Brain pericyte (primary cell): ENCODE measurements at regions not wholly inside any gene's neighbourhood (a gene's known extent, or its start where the extent isn't known, plus 50 kb on each side); places are given as distances from the start of the nearest gene placed in this dataset.
"Not testable (repeated sequence)": the region's sequence is repeated elsewhere in the genome, so short reads cannot be mapped to it uniquely, and the experiment has no call there.

Experiments
- DNase-seq: peaks from one replicate; pipeline ENCODE4 v3.0.0-alpha.2; 2012; ENCODE audit warnings: low read depth, low spot score

DNA sequence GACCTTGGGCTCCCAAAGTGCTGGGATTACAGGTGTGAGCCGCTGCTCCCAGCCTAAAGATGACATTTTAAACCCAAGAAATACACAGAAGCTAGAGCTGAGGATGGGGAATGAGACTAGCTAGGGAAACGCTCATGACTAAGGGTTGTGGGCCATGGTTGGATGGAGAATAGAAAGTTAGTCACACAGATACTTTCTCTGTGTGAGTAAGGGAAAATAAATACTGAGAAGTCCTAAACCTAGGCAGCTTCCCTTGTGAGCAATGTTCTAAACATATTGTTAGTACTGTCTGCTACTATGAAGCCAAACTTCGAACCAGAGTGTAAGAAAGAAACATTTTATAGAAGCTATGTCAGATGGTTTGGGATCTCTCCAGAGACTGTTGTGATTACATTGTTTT lies 304.8 kb upstream of the STAC start:
- DNase-seq, result no peak

DNA sequence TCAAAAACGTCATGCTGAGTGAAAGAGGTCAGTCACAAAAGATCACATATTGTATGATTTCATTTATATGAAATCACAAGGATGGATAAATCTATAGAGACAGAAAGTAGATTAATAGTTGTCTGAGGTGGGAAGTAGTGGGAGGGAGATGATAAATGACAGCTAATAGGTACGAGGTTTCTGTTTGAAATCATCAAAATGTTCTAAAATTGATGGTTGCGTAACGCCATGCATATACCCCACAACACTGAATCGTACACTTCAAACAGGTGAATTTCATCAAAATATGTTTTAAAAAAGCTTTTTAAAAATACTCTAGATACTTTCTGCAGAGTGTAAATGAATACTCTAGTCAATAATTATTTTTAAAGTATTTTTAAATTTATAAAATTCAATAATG lies 303.0 kb upstream of the STAC start:
- no peak for DNase-seq

DNA sequence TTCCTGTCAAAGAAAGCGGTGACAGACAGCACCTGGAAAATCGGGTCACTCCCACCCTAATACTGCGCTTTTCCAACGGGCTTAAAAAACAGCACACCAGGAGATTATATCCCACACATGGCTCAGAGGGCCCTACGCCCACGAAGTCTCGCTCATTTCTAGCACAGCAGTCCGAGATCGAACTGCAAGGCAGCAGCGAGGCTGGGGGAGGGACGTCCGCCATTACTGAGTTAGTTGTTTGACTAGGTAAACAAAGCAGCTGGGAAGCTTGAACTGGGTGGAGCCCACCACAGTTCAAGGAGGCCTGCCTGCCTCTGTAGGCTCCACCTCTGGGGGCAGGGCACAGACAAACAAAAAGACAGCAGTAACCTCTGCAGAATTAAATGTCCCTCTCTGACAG lies 297.3 kb upstream of the STAC start:
- DNase-seq, result not testable (repeated sequence)

DNA sequence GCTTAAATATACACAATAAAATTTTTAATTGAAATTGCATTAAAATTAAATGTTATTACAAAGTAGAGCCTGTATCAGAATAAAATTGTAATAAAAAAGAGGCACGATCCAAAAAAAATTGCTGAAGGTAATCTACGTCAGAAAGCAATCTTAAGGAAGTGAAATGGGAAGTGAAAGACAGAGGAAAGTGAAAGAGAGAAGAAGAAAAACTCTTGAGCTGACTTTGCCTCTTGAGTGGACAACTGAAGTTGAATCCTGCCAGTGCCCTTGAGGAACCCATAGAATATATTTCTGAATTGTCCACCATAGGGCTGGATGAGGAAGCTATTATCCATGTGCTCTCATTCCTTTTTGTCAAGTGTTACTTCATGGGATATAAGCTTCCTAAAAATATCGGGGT lies 285.1 kb upstream of the STAC start:
- DNase-seq, result no peak

DNA sequence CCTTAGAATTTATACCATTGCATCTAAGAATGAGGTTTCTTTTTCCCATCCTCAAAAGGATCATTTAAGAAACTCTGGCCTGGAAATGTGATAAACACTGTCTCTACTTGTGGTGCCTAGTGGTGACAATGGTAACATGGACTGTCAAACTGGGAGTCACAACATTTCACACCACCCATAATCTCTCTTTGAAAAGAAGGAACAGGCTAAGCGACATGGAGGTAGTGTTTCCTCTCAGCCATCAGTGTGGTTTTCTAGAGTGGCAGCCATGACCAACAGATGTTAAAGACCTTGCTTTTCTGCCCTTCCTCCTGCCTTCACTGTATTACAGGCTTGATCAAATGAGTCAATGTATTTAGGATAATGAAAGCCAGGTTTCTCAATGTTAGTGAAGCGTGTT lies 283.1 kb upstream of the STAC start:
- no peak for DNase-seq

DNA sequence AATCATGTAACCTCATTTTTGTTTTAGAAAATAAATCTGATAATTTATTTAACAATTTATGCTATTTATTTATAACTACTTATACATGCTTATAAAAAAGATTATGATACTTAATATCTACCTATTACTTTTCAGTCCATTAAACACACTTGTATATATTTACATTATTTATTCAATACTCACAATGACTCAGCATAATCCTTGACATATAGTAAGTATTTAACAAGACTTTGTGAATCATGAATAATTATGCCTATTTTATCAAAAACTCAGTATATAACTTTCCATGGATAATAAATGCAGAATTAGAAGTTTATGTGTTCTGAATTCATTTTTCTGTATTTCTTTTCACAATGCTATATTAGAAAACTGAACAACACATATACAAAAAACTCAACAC lies 266.0 kb upstream of the STAC start:
- no peak for DNase-seq

DNA sequence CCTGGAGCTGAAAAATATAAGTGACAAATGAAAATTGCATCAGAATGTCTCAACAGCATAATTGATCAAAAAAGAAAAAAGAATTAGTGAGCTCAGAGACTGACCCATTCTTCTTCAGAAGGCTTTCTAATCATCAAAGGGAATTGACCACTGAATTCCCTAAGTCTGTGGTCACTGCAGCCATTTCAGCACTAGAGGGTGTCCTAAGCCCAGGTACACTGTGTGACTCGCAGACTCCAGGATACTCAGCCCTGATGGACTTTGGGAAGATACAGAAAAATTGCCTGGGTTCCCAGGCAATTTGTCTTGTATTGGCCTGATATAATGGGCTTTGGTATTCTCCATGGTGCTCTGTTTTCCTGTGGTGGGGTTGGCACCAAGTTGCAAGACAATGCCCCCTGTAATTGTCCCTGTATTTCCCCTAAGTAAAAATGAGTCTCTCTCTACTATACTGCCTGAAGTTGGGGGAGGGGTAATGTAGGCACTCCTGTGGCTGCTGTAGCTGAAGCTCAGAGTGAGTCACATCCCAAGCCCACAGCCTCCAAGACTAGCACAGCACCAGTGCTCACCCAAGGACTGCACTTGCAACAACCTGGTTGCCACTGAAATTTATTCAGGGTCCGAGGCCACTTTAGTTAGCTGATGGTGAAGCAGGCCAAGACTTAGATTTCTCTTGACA lies 256.0 kb upstream of the STAC start:
- peak; percentile 32 for DNase-seq

DNA sequence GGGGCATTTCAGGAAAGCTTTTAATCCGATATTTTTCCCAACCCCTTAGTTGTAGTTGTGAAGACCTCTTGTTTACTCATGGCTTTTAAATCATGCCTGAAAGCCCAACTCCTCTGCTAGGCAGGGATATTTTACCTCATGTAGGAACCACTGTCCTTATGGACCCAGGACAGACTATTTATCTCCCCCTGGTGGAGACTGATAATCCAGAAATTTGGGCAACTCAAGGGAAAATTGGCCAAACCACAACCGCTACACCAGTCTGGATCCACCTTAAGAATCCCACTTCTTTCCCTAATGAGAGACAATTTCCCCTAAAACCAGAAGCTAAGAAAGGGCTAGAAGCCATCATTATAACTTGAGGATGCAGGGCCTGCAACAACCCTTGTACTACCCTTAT lies 248.1 kb upstream of the STAC start:
- DNase-seq, result no peak

DNA sequence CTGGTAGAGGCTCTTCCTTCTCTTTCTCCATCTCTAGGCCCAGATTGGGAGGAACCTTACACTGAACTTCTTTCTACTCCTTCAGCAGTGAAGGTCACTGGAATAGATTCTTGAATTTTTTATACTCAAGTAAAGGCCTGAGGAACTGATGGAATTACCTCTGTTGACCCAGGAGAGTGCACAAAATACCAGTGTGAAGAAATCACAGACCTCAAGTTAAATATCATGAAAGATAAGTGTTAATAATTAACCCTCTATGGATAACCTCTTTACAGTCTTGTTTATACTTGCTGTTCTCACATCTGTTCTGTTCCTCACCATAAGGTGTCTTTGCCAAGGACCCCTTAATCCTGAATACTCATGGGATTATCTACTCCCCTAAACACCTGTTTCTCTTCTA lies 244.4 kb upstream of the STAC start:
- no peak for DNase-seq

DNA sequence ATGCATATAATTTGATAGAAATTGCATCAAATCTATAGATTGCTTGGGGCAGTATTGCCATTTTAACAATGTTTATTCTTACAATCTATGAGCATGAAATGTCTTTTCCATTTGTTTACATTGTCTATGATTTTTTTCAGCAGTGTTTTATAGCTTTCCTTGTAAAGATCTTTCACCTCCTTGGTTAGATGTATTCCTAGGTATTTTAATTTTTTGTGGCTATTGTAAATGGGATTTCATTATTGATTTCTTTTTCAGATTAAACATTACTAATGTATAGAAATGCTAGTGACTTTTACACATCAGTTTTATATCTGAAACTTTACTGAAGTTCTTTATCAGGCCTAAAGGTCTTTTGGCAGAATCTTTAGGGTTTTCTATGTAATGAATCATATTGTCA lies 237.6 kb upstream of the STAC start:
- DNase-seq, result no peak

DNA sequence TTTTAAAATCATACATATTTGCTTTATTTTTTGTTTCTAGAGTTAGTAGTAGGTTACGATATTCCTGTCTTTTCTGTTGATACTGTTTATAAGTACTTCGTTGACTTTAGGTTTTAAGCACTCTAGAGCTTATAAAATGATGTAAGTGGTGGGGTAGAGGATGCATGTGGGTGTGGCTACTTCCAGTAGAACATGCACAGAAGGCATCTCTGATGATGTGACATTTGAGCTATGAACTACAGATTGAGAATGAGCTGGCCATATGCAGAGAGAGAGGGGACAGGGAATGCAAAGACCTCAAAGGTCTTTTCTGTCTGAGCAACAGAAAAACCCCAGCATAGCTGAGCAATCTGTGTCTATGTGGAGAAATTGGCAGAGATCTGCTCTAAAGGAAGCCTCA lies 233.9 kb upstream of the STAC start:
- no peak for DNase-seq

DNA sequence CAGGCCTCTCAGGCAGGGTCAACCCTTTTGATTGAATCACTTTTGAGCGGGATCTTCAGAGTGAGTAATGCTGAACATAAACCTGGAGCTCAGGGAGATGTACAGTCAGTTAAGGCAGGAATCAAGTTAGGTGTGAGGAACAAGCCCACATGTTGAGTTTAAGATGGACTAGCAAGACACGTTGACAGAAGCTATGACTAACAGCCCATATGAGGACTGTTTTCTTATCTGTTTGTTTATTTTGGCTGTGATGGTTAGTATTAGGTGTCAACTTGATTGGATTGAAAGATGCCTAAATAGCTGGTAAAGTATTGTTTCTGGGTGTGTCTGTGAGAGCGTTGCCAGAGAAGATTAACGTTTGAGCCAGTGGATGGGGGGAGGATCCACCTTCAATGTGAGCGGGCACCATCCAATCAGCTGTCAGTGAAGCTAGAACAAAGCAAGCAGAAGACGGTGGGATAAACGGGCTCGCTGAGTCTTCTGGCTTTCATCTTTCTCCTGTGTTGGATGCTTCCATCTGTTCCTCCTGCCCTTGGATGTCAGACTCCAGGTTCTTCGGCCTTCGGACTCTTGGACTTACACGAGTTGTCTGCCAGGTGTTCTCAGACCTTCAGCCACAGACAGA lies 232.3 kb upstream of the STAC start:
- DNase-seq, result no peak

DNA sequence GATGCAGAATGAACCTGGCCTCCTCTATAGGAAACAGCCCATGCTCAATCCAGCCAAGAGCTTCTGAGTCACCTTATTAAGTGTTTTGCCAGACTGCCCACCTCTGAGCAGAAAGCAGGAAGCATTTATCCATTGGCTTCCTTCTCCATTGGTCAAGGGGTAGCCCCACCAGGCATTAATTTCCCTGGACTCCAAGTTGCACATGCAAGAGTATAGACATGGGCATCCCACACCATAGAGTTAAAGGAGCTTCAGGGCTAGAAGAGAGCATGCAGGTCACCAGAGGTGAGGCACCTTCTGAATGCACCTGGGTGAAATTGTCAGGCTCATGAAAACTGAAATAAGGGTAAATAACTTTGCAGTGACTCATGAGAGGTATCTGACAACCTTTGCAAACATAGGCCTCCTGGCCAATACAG lies 230.8 kb upstream of the STAC start:
- no peak for DNase-seq

DNA sequence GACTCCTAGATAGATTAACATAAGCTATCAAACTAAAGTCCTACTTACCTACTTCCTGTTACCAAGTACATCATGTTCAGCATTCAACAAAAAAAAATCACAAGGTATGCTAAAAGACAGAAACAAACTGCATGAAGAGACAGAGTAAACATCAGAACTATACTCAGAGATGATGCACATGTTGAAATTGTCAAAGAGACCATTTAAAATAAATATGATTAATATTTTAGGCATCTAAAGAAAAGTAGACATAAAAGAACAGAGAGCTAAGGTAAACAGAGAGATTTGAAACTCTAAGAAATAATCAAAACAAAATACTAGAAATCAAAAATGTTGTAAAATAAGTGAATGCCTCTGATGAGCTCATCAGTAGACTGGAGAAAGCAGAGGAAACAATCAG lies 224.8 kb upstream of the STAC start:
- DNase-seq, result no peak

DNA sequence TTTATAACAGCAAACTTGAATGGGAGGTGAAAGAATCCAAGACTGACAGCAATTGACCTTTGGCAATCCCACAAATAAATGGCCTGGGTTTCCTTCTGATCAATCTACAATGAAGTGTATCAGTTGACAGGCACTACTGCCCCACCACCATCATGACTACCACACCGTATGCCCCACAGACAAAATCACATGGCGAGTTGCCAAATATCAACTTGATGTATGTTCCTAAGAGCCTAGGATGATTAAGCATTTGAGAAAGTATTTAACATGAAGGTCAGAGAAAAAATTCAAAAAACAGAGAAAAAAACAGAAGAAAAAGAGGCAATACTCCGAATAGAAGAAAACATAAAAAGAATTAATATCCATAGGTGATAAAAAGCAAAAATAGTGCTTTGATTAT lies 215.9 kb upstream of the STAC start:
- no peak for DNase-seq

DNA sequence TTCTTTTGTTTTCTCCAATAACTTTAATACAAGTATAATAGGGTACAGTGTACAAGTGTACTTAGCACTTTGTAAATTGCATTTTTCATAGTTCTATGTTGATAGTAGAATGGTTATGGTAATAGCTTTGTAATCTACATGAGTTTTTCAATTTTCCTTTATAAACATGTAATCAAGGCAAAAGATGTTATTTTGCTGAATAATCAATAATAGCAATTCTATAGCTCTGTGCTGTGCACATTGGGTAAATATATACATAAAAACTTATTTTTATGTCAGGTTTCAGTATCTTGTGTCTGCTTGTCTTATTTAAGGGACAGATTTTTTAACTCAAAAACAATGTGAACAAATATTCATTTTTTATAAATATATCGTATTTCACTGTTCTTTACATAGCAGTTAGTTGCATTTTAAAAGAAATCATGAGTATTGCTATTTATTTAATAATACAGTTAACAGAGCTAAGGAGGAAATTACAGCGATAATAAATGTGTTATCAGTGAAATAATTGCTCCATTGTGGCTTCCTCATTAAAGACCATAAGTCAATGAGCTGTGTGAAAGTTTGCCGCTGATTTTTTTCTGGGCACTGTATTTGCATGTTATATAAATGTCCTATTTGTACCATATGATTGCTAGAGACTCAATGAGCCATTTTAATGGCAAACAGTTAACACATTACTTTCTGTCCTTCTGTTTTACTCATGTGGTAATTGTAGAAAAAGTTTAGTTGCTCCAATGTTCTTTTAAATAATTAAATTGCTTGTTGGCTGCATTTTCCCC lies 214.6 kb upstream of the STAC start:
- DNase-seq, result no peak

DNA sequence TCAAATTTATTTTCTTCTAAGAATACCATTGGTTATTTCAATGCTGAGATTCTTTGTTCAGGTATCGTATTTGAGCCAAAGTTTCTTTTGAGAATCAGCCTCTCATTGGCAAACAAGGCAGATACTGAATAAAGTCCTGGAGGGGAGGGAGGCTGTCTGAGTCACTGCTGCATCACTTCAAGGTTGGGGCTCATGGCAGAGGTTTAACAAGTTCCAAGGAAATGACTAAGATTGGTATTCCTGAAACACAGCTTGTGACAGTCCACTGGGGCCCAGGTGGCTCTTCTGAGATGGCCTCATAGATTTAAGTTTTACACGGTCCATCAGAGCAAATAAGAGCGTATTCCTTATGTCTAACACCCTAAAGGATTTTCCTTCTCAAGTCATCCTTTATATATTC lies 213.8 kb upstream of the STAC start:
- no peak for DNase-seq

DNA sequence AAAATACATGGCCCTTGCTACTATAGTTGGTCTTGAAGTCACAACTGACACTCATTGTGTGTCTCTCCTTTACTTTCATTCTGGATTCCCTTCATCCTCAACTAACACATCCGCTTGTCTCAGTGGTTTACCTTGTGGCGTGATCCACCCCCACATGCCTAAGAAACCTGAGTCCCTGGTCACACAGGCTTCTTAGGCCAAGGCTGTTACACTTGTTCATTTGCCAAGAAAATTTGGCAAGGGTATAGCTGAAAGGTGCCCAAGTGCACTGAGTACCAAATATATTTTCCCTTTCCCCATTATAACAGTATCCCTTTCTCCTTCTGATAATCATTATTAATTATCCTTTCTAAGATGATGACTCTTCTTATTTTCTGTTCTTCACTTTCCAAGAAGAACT lies 207.6 kb upstream of the STAC start:
- DNase-seq, result no peak

DNA sequence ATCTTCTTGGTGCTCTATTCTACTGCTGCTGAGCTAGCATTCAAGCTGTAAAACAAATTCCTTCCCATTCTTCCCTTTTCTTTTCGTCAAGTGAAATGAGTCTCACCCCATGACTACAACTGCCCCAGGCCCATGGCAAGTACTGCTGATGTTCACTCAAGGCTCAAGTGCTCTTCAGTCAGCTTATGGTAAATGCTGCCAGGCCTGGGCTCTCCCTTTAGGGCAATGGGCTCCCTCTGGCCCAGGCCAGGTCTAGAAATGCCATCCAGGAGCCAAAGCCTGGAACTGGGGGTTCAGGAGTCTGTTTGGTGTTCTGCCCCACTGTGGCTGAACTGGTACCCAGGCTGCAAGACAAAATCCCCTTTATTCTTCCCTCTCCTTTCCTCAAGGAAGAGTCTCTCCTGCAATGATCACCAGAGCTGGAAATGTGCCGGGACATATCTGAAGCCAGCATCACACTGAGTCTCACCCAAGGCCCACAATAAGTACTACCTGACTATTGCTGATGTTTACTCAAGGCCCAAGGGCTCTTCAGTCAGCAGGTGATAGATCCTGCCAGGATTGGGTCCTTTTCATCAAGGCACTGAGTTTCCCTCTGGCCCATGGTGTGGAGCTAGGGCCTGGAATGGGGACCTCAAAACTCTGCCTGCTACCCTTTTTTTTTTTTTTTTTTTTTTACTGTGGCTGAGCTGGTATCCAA lies 205.0 kb upstream of the STAC start:
- DNase-seq, result no peak

DNA sequence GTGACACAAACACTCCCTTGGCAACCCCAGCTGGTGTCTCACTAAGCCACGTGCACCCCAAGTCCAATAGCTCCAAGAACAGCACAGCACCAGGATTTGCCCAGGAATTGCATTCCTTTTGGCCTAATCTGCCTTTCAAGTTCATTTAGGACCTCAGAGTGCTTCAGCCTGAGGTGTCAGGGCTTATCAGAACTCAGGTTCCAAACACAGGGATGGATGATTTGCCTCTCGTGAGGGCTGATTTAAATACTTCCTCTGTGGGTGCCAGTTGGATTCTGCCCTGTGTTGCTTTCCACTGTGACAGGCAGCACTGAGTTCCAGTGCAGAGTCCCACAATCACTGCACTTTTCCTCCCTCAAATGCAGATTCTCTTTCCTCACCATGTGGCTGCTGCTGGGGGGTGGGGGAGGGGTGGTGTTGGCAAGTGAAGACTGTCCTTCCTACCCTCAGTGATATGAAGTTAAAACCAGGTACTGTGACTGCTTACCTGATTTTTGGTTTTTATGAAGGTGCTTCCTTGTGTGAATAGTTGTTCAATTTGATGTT lies 204.3 kb upstream of the STAC start:
- DNase-seq, result no peak

DNA sequence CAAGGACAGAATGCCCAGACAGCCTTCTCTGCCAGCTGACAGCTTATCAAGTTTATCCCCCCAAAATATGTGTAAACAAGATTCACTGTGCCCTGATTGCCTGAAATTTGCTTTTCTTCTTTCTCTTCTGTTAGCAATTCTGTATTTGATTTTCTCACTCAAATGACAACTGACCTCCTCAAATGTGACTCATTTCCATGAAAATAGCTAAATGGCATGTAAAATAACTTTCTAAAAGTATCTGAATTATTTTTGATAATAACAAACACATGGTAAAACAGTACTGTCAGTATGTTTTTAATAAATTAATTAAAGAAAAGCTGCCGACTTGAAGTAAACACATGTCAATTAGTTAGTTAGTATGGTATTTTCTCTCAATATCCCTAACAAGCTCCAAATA lies 202.3 kb upstream of the STAC start:
- DNase-seq, result no peak

DNA sequence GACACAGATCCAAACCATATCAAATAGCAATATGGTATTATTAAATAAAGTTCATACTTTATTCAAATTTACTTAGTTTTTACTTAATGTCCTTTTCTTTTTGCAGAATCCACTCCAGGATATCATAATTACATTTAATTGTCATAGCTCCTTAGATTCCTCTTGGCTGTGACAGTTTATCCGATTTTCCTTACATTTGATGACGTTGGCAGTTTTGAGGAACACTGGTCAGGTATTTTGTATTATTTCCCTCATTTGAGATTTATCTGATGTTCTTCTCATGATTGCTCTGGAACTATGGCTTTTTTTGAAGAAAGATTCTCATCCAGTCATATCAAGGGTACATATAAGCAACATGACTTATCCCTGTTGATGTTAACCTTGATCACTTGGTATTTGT lies 198.3 kb upstream of the STAC start:
- DNase-seq, result no peak
